ENCODE measurements at regions not wholly inside any gene's neighbourhood (a gene's known extent, or its start where the extent isn't known, plus 50 kb on each side); places are given as distances from the start of the nearest gene placed in this dataset.

DNA sequence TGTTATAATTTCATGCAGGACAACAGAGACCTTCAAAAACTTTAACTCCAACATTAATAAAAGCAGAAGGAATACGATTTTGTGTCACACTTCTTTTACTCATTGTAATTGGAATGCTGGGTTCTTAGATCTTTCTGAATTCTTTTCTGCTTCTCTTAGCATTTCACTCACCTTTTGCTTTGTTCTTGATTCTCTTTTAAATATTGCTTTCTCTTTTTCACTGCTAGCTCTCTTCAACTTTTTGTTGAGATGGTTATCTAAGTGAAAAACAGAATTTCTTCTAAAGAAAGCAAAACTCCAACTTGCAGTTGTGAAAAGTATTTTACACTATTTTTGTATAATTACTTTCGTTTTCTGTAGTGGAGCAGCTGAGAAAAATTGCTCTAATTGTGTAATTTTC is 212.6 kb upstream of the KIF2A start:
- TF ChIP-seq POLR2AphosphoS5 (IDR thresholded peaks at IDR 0.05; ENCODE audit: low read depth, low read length) = no peak
- TF ChIP-seq, protein P1, sequence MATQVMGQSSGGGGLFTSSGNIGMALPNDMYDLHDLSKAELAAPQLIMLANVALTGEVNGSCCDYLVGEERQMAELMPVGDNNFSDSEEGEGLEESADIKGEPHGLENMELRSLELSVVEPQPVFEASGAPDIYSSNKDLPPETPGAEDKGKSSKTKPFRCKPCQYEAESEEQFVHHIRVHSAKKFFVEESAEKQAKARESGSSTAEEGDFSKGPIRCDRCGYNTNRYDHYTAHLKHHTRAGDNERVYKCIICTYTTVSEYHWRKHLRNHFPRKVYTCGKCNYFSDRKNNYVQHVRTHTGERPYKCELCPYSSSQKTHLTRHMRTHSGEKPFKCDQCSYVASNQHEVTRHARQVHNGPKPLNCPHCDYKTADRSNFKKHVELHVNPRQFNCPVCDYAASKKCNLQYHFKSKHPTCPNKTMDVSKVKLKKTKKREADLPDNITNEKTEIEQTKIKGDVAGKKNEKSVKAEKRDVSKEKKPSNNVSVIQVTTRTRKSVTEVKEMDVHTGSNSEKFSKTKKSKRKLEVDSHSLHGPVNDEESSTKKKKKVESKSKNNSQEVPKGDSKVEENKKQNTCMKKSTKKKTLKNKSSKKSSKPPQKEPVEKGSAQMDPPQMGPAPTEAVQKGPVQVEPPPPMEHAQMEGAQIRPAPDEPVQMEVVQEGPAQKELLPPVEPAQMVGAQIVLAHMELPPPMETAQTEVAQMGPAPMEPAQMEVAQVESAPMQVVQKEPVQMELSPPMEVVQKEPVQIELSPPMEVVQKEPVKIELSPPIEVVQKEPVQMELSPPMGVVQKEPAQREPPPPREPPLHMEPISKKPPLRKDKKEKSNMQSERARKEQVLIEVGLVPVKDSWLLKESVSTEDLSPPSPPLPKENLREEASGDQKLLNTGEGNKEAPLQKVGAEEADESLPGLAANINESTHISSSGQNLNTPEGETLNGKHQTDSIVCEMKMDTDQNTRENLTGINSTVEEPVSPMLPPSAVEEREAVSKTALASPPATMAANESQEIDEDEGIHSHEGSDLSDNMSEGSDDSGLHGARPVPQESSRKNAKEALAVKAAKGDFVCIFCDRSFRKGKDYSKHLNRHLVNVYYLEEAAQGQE (IDR thresholded peaks at IDR 0.05; ENCODE audit: insufficient read depth in 1 of 2, low read depth in 2 of 2, low read length in 2 of 2) = no peak
- no peak for TF ChIP-seq FOXP2 (optimal IDR thresholded peaks at IDR 0.05; ENCODE audit: borderline replicate concordance, extremely low read depth, extremely low read length, insufficient read depth)
- no peak for TF ChIP-seq SIN3A (IDR thresholded peaks at IDR 0.05; ENCODE audit: borderline replicate concordance, insufficient read depth, low read length)
- no peak for TF ChIP-seq TAF1 (IDR thresholded peaks at IDR 0.05; ENCODE audit: borderline replicate concordance, insufficient read depth, low read length)

- TF ChIP-seq POLR2AphosphoS5 (IDR thresholded peaks at IDR 0.05; ENCODE audit: low read depth, low read length) (no peak), TAF1 (IDR thresholded peaks at IDR 0.05; ENCODE audit: borderline replicate concordance, insufficient read depth, low read length) (no peak)
- TF ChIP-seq, protein P1 (IDR thresholded peaks at IDR 0.05; ENCODE audit: insufficient read depth in 1 of 2, low read depth in 2 of 2, low read length in 2 of 2) = no peak
These were observed 212.0 kb upstream of the KIF2A start for GRCh38 chr5:62093976-62094375.

DNA sequence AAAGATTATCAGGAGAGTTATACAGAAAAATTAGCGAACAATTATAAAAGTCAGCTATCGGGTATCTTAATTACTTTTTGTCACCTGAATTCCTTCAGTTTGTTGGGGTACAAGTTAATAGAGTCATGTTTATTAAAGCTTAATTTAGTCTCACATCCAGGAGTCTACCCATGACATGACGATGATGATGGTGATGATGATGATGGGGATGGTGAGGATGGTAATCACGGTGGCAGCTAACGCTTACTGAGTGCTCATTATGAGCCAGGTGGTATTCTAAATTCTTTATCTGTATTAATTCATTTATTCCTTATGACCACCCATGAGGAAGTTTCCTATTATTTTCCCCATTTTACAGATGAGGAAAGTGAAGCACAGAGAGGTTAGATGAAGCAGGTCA is 208.6 kb upstream of the KIF2A start:
- TF ChIP-seq, protein P1 (IDR thresholded peaks at IDR 0.05; ENCODE audit: insufficient read depth in 1 of 2, low read depth in 2 of 2, low read length in 2 of 2) = no peak
- TF ChIP-seq FOXP2 (optimal IDR thresholded peaks at IDR 0.05; ENCODE audit: borderline replicate concordance, extremely low read depth, extremely low read length, insufficient read depth) (no peak), TAF1 (IDR thresholded peaks at IDR 0.05; ENCODE audit: borderline replicate concordance, insufficient read depth, low read length) (no peak), SIN3A (IDR thresholded peaks at IDR 0.05; ENCODE audit: borderline replicate concordance, insufficient read depth, low read length) (no peak), POLR2AphosphoS5 (IDR thresholded peaks at IDR 0.05; ENCODE audit: low read depth, low read length) (no peak)

GRCh38 chr5:62100201-62100600 is 205.8 kb upstream of the KIF2A start:
- TF ChIP-seq POLR2AphosphoS5 (IDR thresholded peaks at IDR 0.05; ENCODE audit: low read depth, low read length) = no peak
- no peak for TF ChIP-seq TAF1 (IDR thresholded peaks at IDR 0.05; ENCODE audit: borderline replicate concordance, insufficient read depth, low read length)
- TF ChIP-seq SIN3A (IDR thresholded peaks at IDR 0.05; ENCODE audit: borderline replicate concordance, insufficient read depth, low read length) = no peak
- TF ChIP-seq, protein P1 (IDR thresholded peaks at IDR 0.05; ENCODE audit: insufficient read depth in 1 of 2, low read depth in 2 of 2, low read length in 2 of 2) = no peak
- TF ChIP-seq FOXP2 (optimal IDR thresholded peaks at IDR 0.05; ENCODE audit: borderline replicate concordance, extremely low read depth, extremely low read length, insufficient read depth) = no peak

GRCh38 chr5:62111428-62111827 is 194.6 kb upstream of the KIF2A start:
- no peak for TF ChIP-seq FOXP2 (optimal IDR thresholded peaks at IDR 0.05; ENCODE audit: borderline replicate concordance, extremely low read depth, extremely low read length, insufficient read depth)
- TF ChIP-seq POLR2AphosphoS5 (IDR thresholded peaks at IDR 0.05; ENCODE audit: low read depth, low read length) = no peak
- no peak for TF ChIP-seq TAF1 (IDR thresholded peaks at IDR 0.05; ENCODE audit: borderline replicate concordance, insufficient read depth, low read length)
- TF ChIP-seq, protein P1 (IDR thresholded peaks at IDR 0.05; ENCODE audit: insufficient read depth in 1 of 2, low read depth in 2 of 2, low read length in 2 of 2) = no peak
- TF ChIP-seq SIN3A (IDR thresholded peaks at IDR 0.05; ENCODE audit: borderline replicate concordance, insufficient read depth, low read length) = no peak

Data from PFSK-1 (cell line).